AG04449 (cell line): ENCODE measurements at regions not wholly inside any gene's neighbourhood (a gene's known extent, or its start where the extent isn't known, plus 50 kb on each side); places are given as distances from the start of the nearest gene placed in this dataset.

Source experiments
- CTCF ChIA-PET: fragments of 350-600 bp; formaldehyde crosslinking; extraction: SDS; loops from one replicate; lab custom pipeline; 2021; ENCODE audit warnings: antibody characterized with exemption; lab: Yijun Ruan, JAX
- POLR2A ChIA-PET: fragments of 400-600, 350-600 bp; formaldehyde crosslinking; extraction: SDS; loops from one replicate; lab custom pipeline; 2020; ENCODE audit warnings: antibody characterized with exemption, inconsistent platforms; lab: Yijun Ruan, JAX
- DNase-seq: peaks from one replicate; pipeline ENCODE4 v3.0.0-alpha.2; 2010; ENCODE audit warnings: low read depth, low spot score
- H3K4me3 ChIP-seq: 2 replicates; pipeline ENCODE4 v1.5.1; 2011; ENCODE audit warnings: low read depth, mild to moderate bottlenecking, control low read depth, low read length
- CTCF ChIP-seq: IDR thresholded peaks from one replicate; pipeline ENCODE4 v1.5.1; 2011; ENCODE audit warnings: mild to moderate bottlenecking, moderate library complexity, low read length, control low read depth, inconsistent platforms; ENCODE audit not compliant: insufficient read depth; ENCODE audit errors: missing control alignments

- POLR2A ChIA-PET, result no interaction called here
- CTCF ChIA-PET, result interaction anchor here (3.5 to 7.3 kb wide), 2 partner anchors 14 to 15 kb away, joined by 18 to 55 read pairs; no protein-coding TSS in a partner anchor
- no peak for TF ChIP-seq CTCF
Measured at GRCh38 chr9:4353236-4353635, 53.4 kb upstream of the GLIS3 start.

GRCh38 chr9:4349816-4350418 is 50.0 kb upstream of the GLIS3 start:
- ChIA-PET CTCF (interaction anchor here (1.1 to 3.5 kb wide), 4 partner anchors 11 to 21 kb away, joined by 3 to 20 read pairs (median 12); no protein-coding TSS in a partner anchor), POLR2A (no interaction called here)
- DNase-seq, result no peak
- TF ChIP-seq CTCF, result no peak
- no peak overlapping the region for H3K4me3 ChIP-seq

More at GRCh38 chr9:4353236-4353635, 53.4 kb upstream of the GLIS3 start:
- no peak for DNase-seq
- no peak overlapping the region for H3K4me3 ChIP-seq
